Heart left ventricle (tissue), 16 donors: ENCODE measurements at regions not wholly inside any gene's neighbourhood (a gene's known extent, or its start where the extent isn't known, plus 50 kb on each side); places are given as distances from the start of the nearest gene placed in this dataset.

ENCODE experiments used
- ATAC-seq, 4 donors: fragments of 200-7000 bp; cut with Tn5 transposase; one replicate each; pipeline ENCODE4 v1.9.1; 2020 to 2022; ENCODE audit warnings: moderate library complexity in 4 of 4, mild to moderate bottlenecking in 3 of 4, moderate number of reproducible peaks in 1 of 4
- DNase-seq, 5 donors: peaks; one replicate each; pipeline ENCODE4 v3.0.0-alpha.2; 2020
- H3K27ac ChIP-seq, 12 donors: fragments of 200-600 bp; sonication (generic) in 4 of 12; one replicate each; pipeline versions ENCODE4 v1.5.0 to v1.8.0; 2016 to 2022; ENCODE audit warnings: mild to moderate bottlenecking in 2 of 12
- H3K27me3 ChIP-seq, 9 donors: fragments of 200-600 bp; sonication (generic) in 2 of 9; one replicate each; pipeline versions ENCODE4 v1.5.1 to v1.8.0; 2016 to 2022; ENCODE audit warnings: mild to moderate bottlenecking in 3 of 9
- H3K36me3 ChIP-seq, 9 donors: fragments of 200-600 bp; sonication (generic) in 2 of 9; one replicate each; pipeline versions ENCODE4 v1.5.0 to v1.8.0; 2018 to 2022; ENCODE audit warnings: mild to moderate bottlenecking in 2 of 9
- H3K4me1 ChIP-seq, 12 donors: fragments of 200-600 bp; sonication (generic) in 4 of 12; one replicate each; pipeline versions ENCODE4 v1.5.0 to v1.8.0; 2016 to 2022; ENCODE audit warnings: mild to moderate bottlenecking in 3 of 12
- H3K4me3 ChIP-seq, 12 donors: fragments of 200-600 bp; sonication (generic) in 4 of 12; one replicate each; pipeline versions ENCODE4 v1.5.0 to v1.8.0; 2017 to 2022; ENCODE audit warnings: mild to moderate bottlenecking in 9 of 12, moderate library complexity in 4 of 12
- H3K9me3 ChIP-seq, 12 donors: fragments of 200-600 bp; sonication (generic) in 4 of 12; one replicate each; pipeline versions ENCODE4 v1.5.0 to v1.8.0; 2016 to 2022; ENCODE audit warnings: mild to moderate bottlenecking in 1 of 12
- POLR2A ChIP-seq, 2 donors: fragments of 450-650 bp; IDR thresholded peaks; one replicate each; pipeline ENCODE4 v1.6.1; 2017; ENCODE audit warnings: antibody characterized with exemption in 2 of 2, mild to moderate bottlenecking in 2 of 2, moderate library complexity in 2 of 2
- WGBS, 4 donors: extraction: QIAGEN DNeasy Blood & Tissue Kit in 2 of 4; methylation state at CpG; one replicate each; pipeline versions ENCODE4 v1.1.5 to v1.1.7; 2013 to 2018; 5-methylcytosine and 5-hydroxymethylcytosine counted together
- intact Hi-C, 10 donors: fragments of 100-400 bp; cut with DNase I; formaldehyde crosslinking; loops; one replicate each; pipeline versions ENCODE4 v1.11.1 to v1.14.2; 2022
- TF ChIP-seq, protein P1 (sequence below), 12 donors: fragments of 200-600 bp; sonication (generic) in 4 of 12; IDR thresholded peaks; one replicate each; pipeline versions ENCODE4 v1.5.0 to v1.8.0; 2018 to 2022; ENCODE audit warnings: antibody characterized with exemption in 12 of 12, mild to moderate bottlenecking in 5 of 12
- donor health status: ischemic (EF 13 %, LVEDD 7.1; RV severe dilation, severe dysfunction).
- donor health status: healthy with polysubstance abuse.
- donor health status: DM: no; HTN: yes; CAD: no.
- donor health status: DM: no; HTN: no; CAD: no.
- donor health status: ischemic (EF 25% LVEDD 6.9; RV normal size, moderate dysfunction).
- donor health status: ischemic (EF 25% LVEDD 5.7; RV mildly dilated, moderate dysfunction).
- donor health status: healthy.
- donor health status: DM: yes; HTN: yes; CAD: no.
- donor health status: ischemic (EF 35%, LVEDD 5.7; RV mildly dilated, moderate dysfunction).
- donor health status: nonischemic (EF 11% LVEDD 7.7; RV severe dilation, severe dysfunction).
- donor health status: DM: yes; HTN: yes; CAD: no.
- donor health status: PGD.
- donor health status: ischemic (EF 29% LVEDD 5.4; RV normal size, mild dysfunction).
- donor health status: nonischemic (EF 23%, LVEDD 6.1; RV moderate dilation, normal function).

- intact Hi-C loops, result no loop called here
- Histone ChIP-seq H3K27me3 (no peaks in the 10 kb centered on the region), H3K9me3 (no peaks in the 10 kb centered on the region), H3K27ac (no peak overlapping the region), H3K4me3 (no peak overlapping the region), H3K36me3 (no peaks in the 10 kb centered on the region), H3K4me1 (peaks cover 0 to 6% (median 0%) of the 10 kb centered on the region in 12 donors)
- TF ChIP-seq, protein P1, sequence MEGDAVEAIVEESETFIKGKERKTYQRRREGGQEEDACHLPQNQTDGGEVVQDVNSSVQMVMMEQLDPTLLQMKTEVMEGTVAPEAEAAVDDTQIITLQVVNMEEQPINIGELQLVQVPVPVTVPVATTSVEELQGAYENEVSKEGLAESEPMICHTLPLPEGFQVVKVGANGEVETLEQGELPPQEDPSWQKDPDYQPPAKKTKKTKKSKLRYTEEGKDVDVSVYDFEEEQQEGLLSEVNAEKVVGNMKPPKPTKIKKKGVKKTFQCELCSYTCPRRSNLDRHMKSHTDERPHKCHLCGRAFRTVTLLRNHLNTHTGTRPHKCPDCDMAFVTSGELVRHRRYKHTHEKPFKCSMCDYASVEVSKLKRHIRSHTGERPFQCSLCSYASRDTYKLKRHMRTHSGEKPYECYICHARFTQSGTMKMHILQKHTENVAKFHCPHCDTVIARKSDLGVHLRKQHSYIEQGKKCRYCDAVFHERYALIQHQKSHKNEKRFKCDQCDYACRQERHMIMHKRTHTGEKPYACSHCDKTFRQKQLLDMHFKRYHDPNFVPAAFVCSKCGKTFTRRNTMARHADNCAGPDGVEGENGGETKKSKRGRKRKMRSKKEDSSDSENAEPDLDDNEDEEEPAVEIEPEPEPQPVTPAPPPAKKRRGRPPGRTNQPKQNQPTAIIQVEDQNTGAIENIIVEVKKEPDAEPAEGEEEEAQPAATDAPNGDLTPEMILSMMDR (IDR thresholded peaks at IDR 0.05), result no peak
- TF ChIP-seq POLR2A (IDR thresholded peaks at IDR 0.05), result no peak
- ATAC-seq (no peak), DNase-seq (no peak)
- 70 to 85% (median 78%) methylated on average over 6 of the region's 6 CpGs for WGBS, 4 donors
These were observed 261.0 kb downstream of the MFSD1 start for GRCh38 chr3:159062734-159063410.

DNA sequence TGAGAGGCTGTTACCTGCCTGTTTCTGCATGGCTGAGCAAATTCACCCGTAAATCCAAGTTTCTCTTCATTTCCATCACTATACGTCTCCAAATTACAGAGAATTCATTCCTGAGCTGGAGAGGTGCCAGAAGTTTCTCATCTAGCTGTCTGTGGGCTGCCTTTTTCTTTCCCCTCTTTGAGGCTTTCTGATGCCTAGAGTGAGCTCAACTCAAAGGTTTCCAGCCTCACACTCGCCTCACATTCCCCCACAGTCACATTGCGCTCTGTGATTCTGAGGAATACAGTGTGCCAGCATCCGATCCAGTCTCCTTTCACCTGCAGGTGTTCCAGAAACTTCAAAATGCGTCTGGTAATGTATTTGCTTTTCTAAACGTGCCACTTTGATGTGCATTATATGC is 267.2 kb downstream of the MFSD1 start, which contains the start of gene IQCJ:
Gene IQCJ, plus strand, starts transcription at position 229 of the 400 bp plus-strand sequence.
- Histone ChIP-seq H3K27ac (no peak within 1 kb of the TSS), H3K27me3 (no peaks in the 10 kb centered on the region), H3K9me3 (no peaks in the 10 kb centered on the region), H3K36me3 (no peaks in the 10 kb centered on the region), H3K4me1 (no peaks in the 10 kb centered on the region), H3K4me3 (no peak within 1 kb of the TSS)
- TF ChIP-seq POLR2A (IDR thresholded peaks at IDR 0.05), result no peak
- TF ChIP-seq, protein P1 (IDR thresholded peaks at IDR 0.05), result no peak
- no peak for DNase-seq
- no peak for ATAC-seq
- 63 to 71% (median 65%) methylated on average over 7 of the region's 7 CpGs for WGBS, 4 donors
- intact Hi-C loops, result no loop called here

- no peak for DNase-seq
- Histone ChIP-seq H3K36me3 (no peaks in the 10 kb centered on the region), H3K4me3 (no peak overlapping the region), H3K4me1 (no peaks in the 10 kb centered on the region), H3K27me3 (no peaks in the 10 kb centered on the region), H3K27ac (no peak overlapping the region), H3K9me3 (no peaks in the 10 kb centered on the region)
- TF ChIP-seq, protein P1 (IDR thresholded peaks at IDR 0.05), result no peak
- TF ChIP-seq POLR2A (IDR thresholded peaks at IDR 0.05), result no peak
- intact Hi-C loops, result no loop called here
- no peak for ATAC-seq
- 63 to 82% (median 73%) methylated on average over 5 of the region's 5 CpGs for WGBS, 4 donors
These were observed 268.1 kb downstream of the MFSD1 start for GRCh38 chr3:159069866-159070425.

- H3K27ac ChIP-seq, result no peak overlapping the region
- no peaks in the 10 kb centered on the region for H3K4me1 ChIP-seq
- H3K27me3 ChIP-seq, result no peaks in the 10 kb centered on the region
- no peaks in the 10 kb centered on the region for H3K9me3 ChIP-seq
- WGBS, 4 donors, result 63 to 69% (median 65%) methylated on average over 3 of the region's 3 CpGs
- no peak overlapping the region for H3K4me3 ChIP-seq
- H3K36me3 ChIP-seq, result no peaks in the 10 kb centered on the region
- DNase-seq, result no peak
- intact Hi-C loops, result no loop called here
- no peak for ATAC-seq
- TF ChIP-seq, protein P1 (IDR thresholded peaks at IDR 0.05), result no peak
- no peak for TF ChIP-seq POLR2A (IDR thresholded peaks at IDR 0.05)
These were observed 273.2 kb downstream of the MFSD1 start for GRCh38 chr3:159074756-159075701.
